ENCODE measurements at regions not wholly inside any gene's neighbourhood (a gene's known extent, or its start where the extent isn't known, plus 50 kb on each side); places are given as distances from the start of the nearest gene placed in this dataset.

- no peak for DNase-seq
These were observed 142.9 kb downstream of the RPIA start for GRCh38 chr2:88834376-88834775.

DNA sequence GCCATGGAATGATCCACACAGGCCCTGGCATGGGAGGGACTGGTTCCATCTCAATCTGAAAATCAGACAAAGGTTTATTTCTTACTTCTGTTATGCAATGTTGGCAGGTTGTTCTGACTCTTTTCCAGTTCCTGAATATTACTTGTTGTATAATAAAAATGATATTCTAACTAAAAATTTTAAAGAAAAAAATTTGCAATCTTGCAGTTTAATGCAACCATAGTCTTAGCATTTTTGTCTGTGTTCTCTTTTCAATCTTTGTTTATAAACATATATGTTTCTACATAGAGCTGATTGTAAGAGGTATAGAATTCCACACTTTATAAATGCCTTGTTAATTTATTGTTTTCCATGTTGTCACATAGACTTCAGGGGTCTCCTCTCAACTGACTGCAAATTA, 143.4 kb downstream of the RPIA start:
- no peak for DNase-seq

DNA sequence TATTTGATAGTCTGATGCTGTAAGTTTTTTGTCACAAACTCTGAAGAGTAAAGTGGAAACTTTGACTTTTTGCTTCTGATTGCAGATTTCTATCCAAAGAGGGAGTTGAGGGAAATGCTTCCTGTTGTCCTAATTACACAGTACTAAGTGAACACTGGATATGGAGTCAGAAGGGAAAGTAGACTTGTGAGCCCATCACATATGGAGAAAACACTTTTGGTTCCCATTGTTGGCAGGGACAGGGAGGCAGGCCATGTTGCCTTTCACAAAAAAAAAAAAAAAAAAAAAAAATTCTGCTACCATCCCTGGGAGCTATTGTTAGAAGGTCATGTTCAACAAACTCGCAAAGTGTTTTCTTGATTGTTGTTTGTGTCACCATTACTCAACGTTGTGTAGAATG, 144.3 kb downstream of the RPIA start:
- DNase-seq, result no peak

DNA sequence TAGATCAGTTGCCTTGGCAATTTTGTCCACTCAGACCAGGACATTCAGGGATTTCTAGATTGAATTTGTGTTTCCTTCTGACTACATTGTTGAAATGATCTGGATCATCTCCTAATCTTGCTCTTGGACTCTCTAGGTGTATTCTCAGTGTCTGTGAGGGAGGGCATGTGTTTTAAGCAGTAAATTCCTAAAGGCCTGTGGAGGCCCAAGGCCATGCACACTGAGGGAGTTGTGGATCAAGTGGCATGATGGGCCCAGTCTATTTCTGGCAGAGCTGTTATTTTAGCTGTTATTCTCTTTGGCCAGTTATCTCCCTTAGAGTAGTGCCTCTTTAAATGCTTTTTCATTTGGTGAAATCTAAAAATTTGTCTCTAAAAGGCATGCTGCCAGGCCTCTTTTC, 144.9 kb downstream of the RPIA start:
- DNase-seq, result no peak

DNA sequence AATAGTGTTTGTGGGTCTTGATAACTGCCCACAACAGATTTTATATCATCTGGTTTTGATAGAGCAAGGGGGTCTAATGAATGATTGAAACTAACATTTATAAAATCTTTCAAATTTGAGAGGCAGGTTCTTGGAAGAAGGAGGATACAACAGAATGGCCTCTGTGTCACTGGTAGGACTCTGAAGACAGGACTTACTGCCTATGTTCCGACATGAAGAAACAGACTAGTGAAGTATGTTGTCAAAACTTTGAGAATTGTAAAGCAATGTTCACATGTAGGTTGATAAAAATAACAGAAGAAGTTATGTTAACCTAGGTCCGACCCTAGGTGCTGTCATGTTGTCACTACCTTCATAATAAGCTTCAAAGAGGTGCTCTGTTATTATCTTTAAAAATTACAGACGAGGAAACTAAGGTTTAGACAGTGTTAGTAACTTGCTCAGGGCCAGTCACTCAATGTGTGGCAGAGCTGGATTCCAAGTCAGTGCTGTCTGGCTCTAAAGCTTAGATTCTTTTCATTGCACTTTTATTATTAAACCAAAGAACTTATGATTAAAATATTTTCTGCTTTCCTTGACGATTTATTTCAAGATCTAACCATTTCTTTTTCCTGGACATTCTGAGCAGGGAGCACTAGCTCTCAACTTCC, 146.2 kb downstream of the RPIA start:
- DNase-seq, result no peak

- DNase-seq, result no peak
These were observed 146.7 kb downstream of the RPIA start for GRCh38 chr2:88838165-88838635.

DNA sequence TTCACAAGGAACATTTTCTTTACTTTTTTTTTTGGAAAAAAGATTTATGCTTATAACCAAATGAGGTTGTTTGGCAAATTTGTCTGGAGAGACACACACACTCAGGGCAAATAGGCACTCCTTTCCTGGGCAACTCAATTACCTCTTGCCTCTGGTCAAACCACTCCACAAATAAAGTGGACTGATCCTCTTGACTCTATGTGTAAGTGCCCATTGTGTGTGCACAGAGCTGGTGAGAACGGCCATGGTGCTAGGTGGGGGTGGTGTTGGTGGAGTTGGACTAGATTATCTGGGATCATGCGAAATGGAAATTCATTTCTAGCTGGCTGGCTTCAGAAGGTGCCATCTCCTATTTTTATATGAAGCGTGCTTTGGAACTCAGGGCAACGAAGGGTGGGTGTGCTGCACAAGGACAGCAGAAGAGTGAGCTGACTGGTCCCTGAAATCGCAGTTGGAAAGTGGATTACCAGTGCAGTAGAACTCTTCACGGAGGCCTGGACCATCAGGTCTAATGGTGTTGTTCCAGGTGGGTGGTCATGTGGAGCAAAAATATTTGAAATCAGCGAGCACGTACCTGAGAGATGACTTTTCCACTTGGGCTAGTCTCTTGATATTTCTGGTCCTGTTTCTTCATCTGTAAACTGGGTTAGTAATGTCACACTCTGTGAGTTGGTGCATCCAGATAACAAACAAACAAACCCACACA, 149.9 kb downstream of the RPIA start:
- no peak for DNase-seq

DNA sequence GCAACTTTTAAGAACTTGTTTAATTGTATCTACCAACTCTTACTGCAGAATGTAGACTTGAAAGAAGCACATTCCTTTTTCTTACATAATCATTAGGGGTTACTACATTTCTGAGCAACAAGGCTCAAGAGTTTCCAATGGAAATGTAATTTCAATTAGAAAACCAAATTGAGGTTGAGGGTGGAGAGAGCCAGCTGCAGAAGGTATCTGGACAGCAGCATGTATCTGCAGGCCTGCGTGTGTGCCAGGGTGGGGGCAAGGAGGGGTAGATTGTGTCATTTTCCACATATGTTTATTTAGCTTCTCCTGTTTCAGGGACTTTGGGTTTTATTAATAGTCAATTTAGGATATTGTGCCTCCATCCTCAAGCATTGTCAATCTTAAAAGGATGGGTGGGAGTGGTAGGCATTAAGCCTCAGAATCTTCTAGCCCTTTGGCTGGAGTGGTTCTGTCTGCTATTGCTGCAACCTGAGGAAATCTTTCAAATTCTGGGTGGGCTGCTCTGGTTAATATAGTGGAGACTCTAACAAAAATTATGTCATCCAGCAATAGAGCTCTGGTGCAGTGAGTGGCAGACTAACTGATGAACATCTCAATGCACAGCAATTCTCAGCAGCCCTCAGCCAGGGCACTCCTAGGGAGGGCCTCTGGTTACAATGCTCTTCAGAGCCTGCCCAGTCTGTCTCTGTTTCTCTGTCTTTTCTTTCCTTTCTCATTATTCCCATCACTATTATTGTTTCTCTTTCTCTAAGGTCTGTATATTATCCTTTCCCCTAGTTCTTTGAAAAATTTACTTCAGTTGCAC, 151.4 kb downstream of the RPIA start:
- no peak for DNase-seq

- no peak for DNase-seq
These were observed 152.2 kb downstream of the RPIA start for GRCh38 chr2:88843651-88844050.

GRCh38 chr2:88844960-88845359, 153.5 kb downstream of the RPIA start:
- no peak for DNase-seq

- DNase-seq, result no peak
These were observed 154.5 kb downstream of the RPIA start for GRCh38 chr2:88845772-88846661.

DNA sequence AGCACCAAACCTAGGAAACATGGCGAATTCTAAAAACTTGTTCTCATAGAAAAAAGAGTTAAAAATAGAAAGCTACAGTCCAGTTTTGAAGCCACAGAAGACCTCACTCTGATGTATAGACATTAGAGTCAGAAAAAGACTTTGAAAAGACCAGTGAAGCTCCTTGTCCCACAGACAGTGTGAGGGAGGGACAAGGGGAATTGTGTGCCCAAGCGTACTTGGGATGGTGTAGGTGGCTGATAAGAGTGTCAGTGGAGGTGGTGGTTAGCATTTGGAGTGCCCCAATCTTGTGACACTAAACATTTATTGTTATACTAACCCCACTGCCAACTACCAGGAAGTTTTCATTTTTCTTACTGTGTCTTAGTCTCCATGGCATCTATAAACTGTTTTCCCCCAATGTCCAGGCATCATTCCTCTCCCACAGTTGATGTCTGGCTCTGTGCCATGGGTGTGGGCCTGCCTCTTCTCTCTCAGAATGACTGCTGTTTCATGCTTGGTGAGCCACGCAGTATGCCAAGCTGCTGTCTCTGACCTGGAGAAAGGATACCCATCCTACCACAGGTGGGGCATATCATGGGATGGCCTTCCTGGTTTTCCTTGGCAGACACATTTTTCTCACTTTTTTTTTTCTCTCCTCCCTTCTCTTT, 161.4 kb downstream of the RPIA start:
- DNase-seq, result no peak

GRCh38 chr2:88853403-88853790, 161.9 kb downstream of the RPIA start:
- DNase-seq, result no peak

- no peak for DNase-seq
These were observed 163.1 kb downstream of the RPIA start for GRCh38 chr2:88854528-88854927.

- DNase-seq, result no peak
These were observed 164.3 kb downstream of the RPIA start for GRCh38 chr2:88855620-88856408.

DNA sequence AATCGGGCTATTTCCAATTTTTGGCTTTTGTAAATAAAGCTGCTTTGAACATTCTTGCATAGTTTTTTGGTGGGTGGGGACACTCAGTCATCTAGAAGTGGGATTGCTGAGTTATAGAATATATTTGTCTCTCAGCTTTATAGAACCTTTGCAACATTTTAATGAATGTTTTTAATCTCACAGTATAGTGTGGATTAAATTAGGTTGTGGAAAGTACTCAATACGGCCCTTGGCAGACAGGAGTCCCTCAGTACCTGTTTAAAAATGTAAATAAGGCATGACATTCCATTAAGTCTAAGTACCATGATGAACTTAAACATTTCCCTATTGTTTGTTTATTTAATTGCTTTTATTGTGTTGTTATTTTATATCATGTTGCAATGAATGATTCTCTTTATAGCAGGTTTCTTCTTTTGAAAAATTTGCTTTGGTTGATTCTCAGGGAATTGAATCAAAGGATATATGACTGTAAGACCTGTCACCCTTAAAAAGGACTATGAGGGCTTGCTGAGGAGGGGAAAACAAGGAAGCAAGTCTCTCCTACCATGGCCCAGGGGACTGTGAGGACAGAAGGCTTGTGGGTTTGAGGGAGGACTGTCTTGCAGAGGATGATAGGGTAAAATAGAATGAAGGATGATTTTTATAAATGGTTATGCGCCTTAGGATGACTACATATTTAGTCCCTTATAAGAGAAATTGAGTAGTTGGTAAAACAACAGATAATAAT, 165.1 kb downstream of the RPIA start:
- DNase-seq, result no peak

DNA sequence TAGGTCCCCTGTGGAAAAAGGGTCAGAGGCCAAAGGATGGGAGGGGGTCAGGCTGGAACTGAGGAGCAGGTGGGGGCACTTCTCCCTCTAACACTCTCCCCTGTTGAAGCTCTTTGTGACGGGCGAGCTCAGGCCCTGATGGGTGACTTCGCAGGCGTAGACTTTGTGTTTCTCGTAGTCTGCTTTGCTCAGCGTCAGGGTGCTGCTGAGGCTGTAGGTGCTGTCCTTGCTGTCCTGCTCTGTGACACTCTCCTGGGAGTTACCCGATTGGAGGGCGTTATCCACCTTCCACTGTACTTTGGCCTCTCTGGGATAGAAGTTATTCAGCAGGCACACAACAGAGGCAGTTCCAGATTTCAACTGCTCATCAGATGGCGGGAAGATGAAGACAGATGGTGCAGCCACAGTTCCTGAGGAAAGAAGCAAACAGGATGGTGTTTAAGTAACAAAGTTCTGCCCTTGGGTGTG, 165.8 kb downstream of the RPIA start:
- DNase-seq, result no peak

- no peak for DNase-seq
These were observed 166.5 kb downstream of the RPIA start for GRCh38 chr2:88857951-88858411.

GRCh38 chr2:88859461-88859860, 168.0 kb downstream of the RPIA start:
- no peak for DNase-seq

DNA sequence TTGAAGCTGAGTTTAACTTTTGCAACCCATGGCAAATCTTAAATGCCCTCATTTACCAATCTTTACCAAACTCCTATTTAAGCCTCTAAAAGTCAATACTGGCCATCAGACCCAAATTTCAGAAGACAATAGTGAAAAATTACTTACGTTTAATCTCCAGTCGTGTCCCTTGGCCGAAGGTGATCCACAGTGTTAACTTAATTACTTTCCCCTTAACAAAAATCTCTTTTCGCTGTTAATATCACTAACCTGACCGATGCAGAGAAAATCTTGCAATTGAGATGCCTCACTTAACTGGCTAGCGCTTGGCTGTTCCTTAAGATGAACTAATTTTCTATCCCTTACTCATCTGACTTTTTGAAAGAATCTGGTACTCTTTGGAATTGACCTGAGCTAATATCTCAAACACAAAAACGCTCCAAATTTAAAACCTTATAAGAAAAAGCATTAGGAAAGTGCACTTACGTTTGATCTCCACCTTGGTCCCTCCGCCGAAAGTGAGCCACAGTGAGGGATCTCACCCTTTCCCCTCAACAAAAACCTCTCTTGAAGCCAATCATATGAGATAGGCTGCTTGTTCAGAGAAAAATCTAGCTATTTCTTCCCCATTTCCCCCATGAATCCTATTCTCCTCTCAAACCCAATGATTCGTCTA, 169.1 kb downstream of the RPIA start:
- DNase-seq, result no peak
